Lower leg skin (tissue), 4 donors: ENCODE measurements at regions not wholly inside any gene's neighbourhood (a gene's known extent, or its start where the extent isn't known, plus 50 kb on each side); places are given as distances from the start of the nearest gene placed in this dataset.

Source experiments
- DNase-seq, 2 donors: peaks; one replicate each; pipeline ENCODE4 v3.0.0-alpha.2; 2019; ENCODE audit warnings: low spot score in 2 of 2
- H3K4me3 ChIP-seq: fragments of 200-600 bp; sonication (generic); 2 replicates; pipeline ENCODE4 v1.5.1; 2017; ENCODE audit warnings: mild to moderate bottlenecking, low read depth; ENCODE audit not compliant: poor library complexity, severe bottlenecking
- CTCF ChIP-seq, 3 donors: fragments of 450-650 bp; IDR thresholded peaks; one replicate each; pipeline ENCODE4 v1.5.1; 2016; ENCODE audit warnings: antibody characterized with exemption in 3 of 3, mild to moderate bottlenecking in 3 of 3, moderate library complexity in 2 of 3
- POLR2A ChIP-seq, 2 donors: fragments of 450-650 bp; IDR thresholded peaks; one replicate each; pipeline ENCODE4 v1.6.1; 2016 to 2017; ENCODE audit warnings: antibody characterized with exemption in 2 of 2, mild to moderate bottlenecking in 1 of 2, moderate library complexity in 1 of 2
- WGBS, 2 donors: methylation state at CpG; one replicate each; pipeline ENCODE4 v1.1.5; 2018; 5-methylcytosine and 5-hydroxymethylcytosine counted together
- intact Hi-C: fragments of 100-400 bp; cut with DNase I; formaldehyde crosslinking; loops from one replicate; pipeline ENCODE4 v1.15.0; 2023; ENCODE audit warnings: low total_unique reads

- intact Hi-C loops: no loop called here
- no peak for DNase-seq
- 67 to 78% methylated on average over 2 of the region's 2 CpGs for WGBS, 2 donors
- H3K4me3 ChIP-seq: no peak overlapping the region
- TF ChIP-seq POLR2A (IDR thresholded peaks at IDR 0.05): no peak
- TF ChIP-seq CTCF (IDR thresholded peaks at IDR 0.05): no peak
Measured at GRCh38 chr10:120710076-120710475, 141.1 kb upstream of the WDR11 start.

- intact Hi-C loops: no loop called here
- H3K4me3 ChIP-seq: no peak overlapping the region
- DNase-seq: no peak
- no peak for TF ChIP-seq CTCF (IDR thresholded peaks at IDR 0.05)
- TF ChIP-seq POLR2A (IDR thresholded peaks at IDR 0.05): no peak
- 82 to 88% methylated on average over 5 of the region's 5 CpGs for WGBS, 2 donors
Measured at GRCh38 chr10:120711860-120712259, 139.3 kb upstream of the WDR11 start.

GRCh38 chr10:120713573-120714205 is 137.5 kb upstream of the WDR11 start:
- no peak overlapping the region for H3K4me3 ChIP-seq
- 61 to 73% methylated on average over 2 of the region's 2 CpGs for WGBS, 2 donors
- TF ChIP-seq POLR2A (IDR thresholded peaks at IDR 0.05): no peak
- no peak for TF ChIP-seq CTCF (IDR thresholded peaks at IDR 0.05)
- intact Hi-C loops: no loop called here
- no peak for DNase-seq

- no peak for DNase-seq
- intact Hi-C loops: no loop called here
- 60 to 79% methylated on average over 3 of the region's 3 CpGs for WGBS, 2 donors
- no peak overlapping the region for H3K4me3 ChIP-seq
- TF ChIP-seq CTCF (IDR thresholded peaks at IDR 0.05) (no peak), POLR2A (IDR thresholded peaks at IDR 0.05) (no peak)
Measured at GRCh38 chr10:120715171-120715570, 136.0 kb upstream of the WDR11 start.

- no peak overlapping the region for H3K4me3 ChIP-seq
- intact Hi-C loops: no loop called here
- no peak for DNase-seq
- TF ChIP-seq CTCF (IDR thresholded peaks at IDR 0.05) (no peak), POLR2A (IDR thresholded peaks at IDR 0.05) (no peak)
Measured at GRCh38 chr10:120719333-120719732, 131.8 kb upstream of the WDR11 start.

GRCh38 chr10:120727001-120727400 is 124.2 kb upstream of the WDR11 start:
- DNase-seq: no peak
- intact Hi-C loops: no loop called here
- H3K4me3 ChIP-seq: no peak overlapping the region
- no peak for TF ChIP-seq CTCF (IDR thresholded peaks at IDR 0.05)
- no peak for TF ChIP-seq POLR2A (IDR thresholded peaks at IDR 0.05)
- 59 to 72% methylated on average over 2 of the region's 2 CpGs for WGBS, 2 donors
